ENCODE measurements at regions not wholly inside any gene's neighbourhood (a gene's known extent, or its start where the extent isn't known, plus 50 kb on each side); places are given as distances from the start of the nearest gene placed in this dataset.

DNA sequence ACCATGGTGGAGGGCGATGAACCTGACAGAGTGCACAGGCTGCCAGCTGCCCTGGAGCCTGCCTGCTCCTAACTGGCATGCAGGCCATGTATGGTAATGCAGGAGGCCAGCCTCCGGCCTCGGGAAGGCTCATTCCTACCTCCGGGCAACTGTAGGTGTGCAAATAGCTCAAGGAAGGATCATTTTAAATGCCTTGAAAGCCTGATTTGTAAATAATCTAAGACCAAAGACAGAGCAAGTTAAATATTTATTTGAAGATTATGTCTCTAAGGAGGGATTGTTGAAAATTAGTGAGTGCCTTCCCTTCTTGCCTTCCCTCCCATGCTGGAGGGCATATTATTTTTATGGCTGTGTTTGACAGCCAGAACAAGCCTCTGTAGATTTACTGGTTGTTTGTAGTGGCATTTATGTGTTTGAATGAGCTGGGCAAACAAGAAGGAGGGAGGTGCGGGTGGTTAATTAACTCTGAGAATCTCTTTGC, 285.7 kb upstream of the TUT7 start:
- no peaks in the 10 kb centered on the region for H3K27me3 ChIP-seq (ENCODE audit: control insufficient read depth in 1 of 2, insufficient read depth in 2 of 2, low read length in 2 of 2)
- H3K36me3 ChIP-seq (ENCODE audit: control insufficient read depth in 2 of 2, insufficient read depth in 2 of 2, low read length in 2 of 2): no peaks in the 10 kb centered on the region
- no peak overlapping the region for H3K4me3 ChIP-seq (ENCODE audit: low read length in 2 of 2)
- peaks cover 2% of the 10 kb centered on the region for H3K4me1 ChIP-seq (ENCODE audit: control insufficient read depth, insufficient read depth, low read length)
- H3K27ac ChIP-seq (ENCODE audit: low read length): no peak overlapping the region
- H3K9ac ChIP-seq (ENCODE audit: low read length in 2 of 2): no peak overlapping the region
- peaks cover 0 to 2% of the 10 kb centered on the region in 2 donors for H3K9me3 ChIP-seq (ENCODE audit: control insufficient read depth in 2 of 2, low read length in 2 of 2)

DNA sequence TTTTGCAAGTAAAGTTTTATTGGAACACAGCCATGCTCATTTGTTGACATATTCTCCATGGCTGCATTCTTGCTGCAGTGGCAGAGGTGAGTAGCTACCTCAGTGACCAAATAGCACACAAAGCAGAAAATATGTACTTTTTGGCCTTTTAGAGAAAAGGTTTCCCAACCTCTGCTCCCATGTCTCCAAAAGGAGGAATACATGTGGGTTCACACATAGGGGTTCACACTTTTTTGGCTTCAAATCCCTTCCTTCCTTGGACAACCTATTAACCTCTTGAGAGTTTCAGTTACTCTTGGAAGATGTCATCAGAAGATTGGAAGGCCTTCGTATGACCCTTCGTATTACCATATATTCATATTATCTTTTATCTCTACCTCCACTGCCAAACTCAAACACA, 285.1 kb upstream of the TUT7 start:
- Histone ChIP-seq H3K9me3 (ENCODE audit: control insufficient read depth in 2 of 2, low read length in 2 of 2) (peaks cover 0 to 2% of the 10 kb centered on the region in 2 donors), H3K36me3 (ENCODE audit: control insufficient read depth in 2 of 2, insufficient read depth in 2 of 2, low read length in 2 of 2) (no peaks in the 10 kb centered on the region), H3K27me3 (ENCODE audit: control insufficient read depth in 1 of 2, insufficient read depth in 2 of 2, low read length in 2 of 2) (no peaks in the 10 kb centered on the region), H3K4me1 (ENCODE audit: control insufficient read depth, insufficient read depth, low read length) (peaks cover 2% of the 10 kb centered on the region), H3K9ac (ENCODE audit: low read length in 2 of 2) (no peak overlapping the region), H3K27ac (ENCODE audit: low read length) (no peak overlapping the region), H3K4me3 (ENCODE audit: low read length in 2 of 2) (no peak overlapping the region)

DNA sequence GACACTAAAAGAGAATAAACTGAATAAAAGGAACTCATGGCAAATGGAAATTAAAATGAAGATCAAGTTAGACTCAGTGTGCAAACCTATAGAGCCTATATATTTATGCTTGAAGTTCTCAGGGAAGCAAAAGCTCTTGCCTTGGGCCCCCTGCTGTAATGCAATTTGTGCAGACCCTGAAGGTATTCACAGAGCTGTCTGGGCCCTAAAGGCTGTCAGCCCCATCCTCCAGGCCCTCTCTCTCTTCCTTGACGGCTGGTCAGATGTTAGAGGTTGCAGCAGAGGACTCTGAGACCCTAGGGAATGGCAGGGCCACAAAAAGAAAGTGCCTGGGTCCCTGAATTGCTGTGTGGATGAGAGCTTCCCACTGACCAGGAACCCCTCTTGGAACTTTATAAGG, 283.9 kb upstream of the TUT7 start:
- no peak overlapping the region for H3K9ac ChIP-seq (ENCODE audit: low read length in 2 of 2)
- H3K36me3 ChIP-seq (ENCODE audit: control insufficient read depth in 2 of 2, insufficient read depth in 2 of 2, low read length in 2 of 2): no peaks in the 10 kb centered on the region
- no peak overlapping the region for H3K27ac ChIP-seq (ENCODE audit: low read length)
- peaks cover 2% of the 10 kb centered on the region for H3K4me1 ChIP-seq (ENCODE audit: control insufficient read depth, insufficient read depth, low read length)
- no peaks in the 10 kb centered on the region for H3K27me3 ChIP-seq (ENCODE audit: control insufficient read depth in 1 of 2, insufficient read depth in 2 of 2, low read length in 2 of 2)
- H3K4me3 ChIP-seq (ENCODE audit: low read length in 2 of 2): no peak overlapping the region
- H3K9me3 ChIP-seq (ENCODE audit: control insufficient read depth in 2 of 2, low read length in 2 of 2): peaks cover 0 to 2% of the 10 kb centered on the region in 2 donors

DNA sequence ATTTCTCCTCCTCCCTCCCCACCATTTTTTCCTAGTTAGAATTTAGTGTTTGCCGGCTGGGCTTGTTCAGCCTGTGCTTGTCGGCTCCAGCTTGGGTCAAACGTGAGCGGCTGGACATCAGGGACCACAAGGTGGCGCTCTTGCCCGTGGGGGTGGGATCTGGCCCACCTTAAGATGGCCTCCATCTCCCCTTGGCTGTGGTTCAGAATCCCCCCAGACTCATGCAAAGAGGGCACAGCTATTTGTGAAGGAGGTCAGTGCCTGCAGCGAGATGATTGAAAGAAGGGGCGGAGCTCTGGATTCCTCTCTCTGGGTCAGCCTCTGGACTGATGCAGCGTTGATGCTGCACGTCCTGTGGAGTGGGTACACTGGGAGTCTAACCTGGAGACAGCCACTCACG, 283.3 kb upstream of the TUT7 start:
- Histone ChIP-seq H3K9ac (ENCODE audit: low read length in 2 of 2) (no peak overlapping the region), H3K4me3 (ENCODE audit: low read length in 2 of 2) (no peak overlapping the region), H3K4me1 (ENCODE audit: control insufficient read depth, insufficient read depth, low read length) (peaks cover 2% of the 10 kb centered on the region), H3K36me3 (ENCODE audit: control insufficient read depth in 2 of 2, insufficient read depth in 2 of 2, low read length in 2 of 2) (no peaks in the 10 kb centered on the region), H3K27me3 (ENCODE audit: control insufficient read depth in 1 of 2, insufficient read depth in 2 of 2, low read length in 2 of 2) (no peaks in the 10 kb centered on the region), H3K9me3 (ENCODE audit: control insufficient read depth in 2 of 2, low read length in 2 of 2) (peaks cover 0 to 2% of the 10 kb centered on the region in 2 donors), H3K27ac (ENCODE audit: low read length) (no peak overlapping the region)

DNA sequence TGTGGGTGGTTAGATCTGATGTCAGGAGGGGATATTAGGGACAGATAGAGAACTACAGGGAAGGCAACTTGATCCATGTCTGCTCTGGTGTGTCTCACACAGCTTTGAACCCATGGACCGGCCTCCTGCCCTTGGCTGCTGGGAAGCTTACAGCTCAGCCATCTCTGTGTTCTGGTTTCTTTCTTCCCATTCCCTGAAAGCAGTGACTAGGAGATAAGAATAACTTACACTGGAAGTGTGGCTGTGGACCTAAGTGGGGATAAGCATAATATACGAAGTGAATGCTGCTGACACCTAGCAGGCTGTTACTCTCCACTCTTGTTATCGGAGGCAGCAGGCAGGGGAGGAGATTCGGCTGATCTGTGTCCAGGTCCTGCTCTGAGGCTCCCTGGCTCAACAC, 282.3 kb upstream of the TUT7 start:
- Histone ChIP-seq H3K27me3 (ENCODE audit: control insufficient read depth in 1 of 2, insufficient read depth in 2 of 2, low read length in 2 of 2) (no peaks in the 10 kb centered on the region), H3K4me3 (ENCODE audit: low read length in 2 of 2) (no peak overlapping the region), H3K9ac (ENCODE audit: low read length in 2 of 2) (no peak overlapping the region), H3K9me3 (ENCODE audit: control insufficient read depth in 2 of 2, low read length in 2 of 2) (peaks cover 0 to 2% of the 10 kb centered on the region in 2 donors), H3K36me3 (ENCODE audit: control insufficient read depth in 2 of 2, insufficient read depth in 2 of 2, low read length in 2 of 2) (no peaks in the 10 kb centered on the region), H3K27ac (ENCODE audit: low read length) (no peak overlapping the region), H3K4me1 (ENCODE audit: control insufficient read depth, insufficient read depth, low read length) (peaks cover 2% of the 10 kb centered on the region)

DNA sequence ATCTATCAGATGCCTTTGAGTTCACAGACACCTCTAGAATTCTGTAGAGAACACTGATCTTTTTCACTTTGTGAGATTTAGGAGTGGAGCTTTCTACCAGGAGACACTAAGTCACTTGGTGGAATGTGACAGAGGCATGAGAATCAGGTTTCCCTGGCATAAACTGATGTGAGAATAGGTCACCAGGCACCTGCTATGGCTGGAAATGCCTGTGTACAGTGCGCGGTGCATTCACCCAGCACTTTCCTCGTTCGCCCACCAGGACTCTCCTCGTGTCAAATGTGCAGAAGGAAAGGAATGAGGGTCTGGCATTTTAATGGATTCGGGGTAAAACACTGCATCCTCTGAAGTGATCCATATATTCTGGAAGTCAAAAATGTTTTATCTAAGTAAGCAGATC, 281.8 kb upstream of the TUT7 start:
- H3K9me3 ChIP-seq (ENCODE audit: control insufficient read depth in 2 of 2, low read length in 2 of 2): peaks cover 0 to 2% of the 10 kb centered on the region in 2 donors
- H3K27me3 ChIP-seq (ENCODE audit: control insufficient read depth in 1 of 2, insufficient read depth in 2 of 2, low read length in 2 of 2): no peaks in the 10 kb centered on the region
- H3K9ac ChIP-seq (ENCODE audit: low read length in 2 of 2): no peak overlapping the region
- H3K36me3 ChIP-seq (ENCODE audit: control insufficient read depth in 2 of 2, insufficient read depth in 2 of 2, low read length in 2 of 2): no peaks in the 10 kb centered on the region
- H3K4me1 ChIP-seq (ENCODE audit: control insufficient read depth, insufficient read depth, low read length): peaks cover 2% of the 10 kb centered on the region
- H3K27ac ChIP-seq (ENCODE audit: low read length): no peak overlapping the region
- no peak overlapping the region for H3K4me3 ChIP-seq (ENCODE audit: low read length in 2 of 2)

DNA sequence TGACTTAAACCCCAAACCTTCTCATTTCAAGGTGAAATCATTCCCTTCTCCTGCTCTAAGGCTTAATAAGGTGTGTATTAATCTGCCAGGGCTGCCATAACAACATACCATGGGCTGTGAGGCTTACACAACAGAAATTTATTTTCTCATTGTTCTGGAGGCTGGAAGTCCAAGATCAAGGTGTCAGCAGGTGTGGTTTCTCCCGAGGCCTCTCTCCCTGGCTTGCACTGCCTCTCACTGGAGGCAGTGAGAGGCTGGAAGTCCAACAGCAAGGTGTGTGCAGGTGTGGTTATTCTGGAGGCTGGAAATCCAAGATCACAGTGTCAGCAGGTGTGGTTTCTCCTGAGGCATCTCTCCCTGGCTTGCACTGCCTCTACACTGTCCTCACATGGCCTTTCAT, 280.3 kb upstream of the TUT7 start:
- Histone ChIP-seq H3K36me3 (ENCODE audit: control insufficient read depth in 2 of 2, insufficient read depth in 2 of 2, low read length in 2 of 2) (no peaks in the 10 kb centered on the region), H3K27ac (ENCODE audit: low read length) (no peak overlapping the region), H3K4me3 (ENCODE audit: low read length in 2 of 2) (no peak overlapping the region), H3K4me1 (ENCODE audit: control insufficient read depth, insufficient read depth, low read length) (peaks cover 2% of the 10 kb centered on the region), H3K27me3 (ENCODE audit: control insufficient read depth in 1 of 2, insufficient read depth in 2 of 2, low read length in 2 of 2) (no peaks in the 10 kb centered on the region), H3K9me3 (ENCODE audit: control insufficient read depth in 2 of 2, low read length in 2 of 2) (peaks cover 0 to 2% of the 10 kb centered on the region in 2 donors), H3K9ac (ENCODE audit: low read length in 2 of 2) (no peak overlapping the region)

DNA sequence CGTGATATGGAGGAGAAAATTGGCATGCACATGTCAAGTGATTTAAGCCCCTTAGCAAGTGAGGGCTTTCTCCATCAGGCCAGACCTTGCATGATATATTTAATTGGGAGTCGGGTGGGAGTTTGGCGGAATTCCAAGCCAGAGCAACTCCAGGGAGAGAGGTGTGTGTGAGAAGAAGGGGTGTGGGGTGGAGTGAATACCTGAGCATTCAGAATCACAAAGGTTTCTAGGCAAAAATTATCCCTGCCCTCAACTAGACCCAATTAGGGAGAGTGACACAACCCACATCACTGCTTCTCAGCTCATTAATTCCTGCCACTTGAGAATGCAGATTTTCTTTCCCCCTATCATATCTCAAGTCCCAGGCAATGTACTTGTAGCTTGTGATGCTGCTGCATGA, 279.7 kb upstream of the TUT7 start:
- no peak overlapping the region for H3K27ac ChIP-seq (ENCODE audit: low read length)
- no peaks in the 10 kb centered on the region for H3K27me3 ChIP-seq (ENCODE audit: control insufficient read depth in 1 of 2, insufficient read depth in 2 of 2, low read length in 2 of 2)
- H3K9me3 ChIP-seq (ENCODE audit: control insufficient read depth in 2 of 2, low read length in 2 of 2): peaks cover 0 to 2% of the 10 kb centered on the region in 2 donors
- H3K4me3 ChIP-seq (ENCODE audit: low read length in 2 of 2): no peak overlapping the region
- H3K9ac ChIP-seq (ENCODE audit: low read length in 2 of 2): no peak overlapping the region
- H3K4me1 ChIP-seq (ENCODE audit: control insufficient read depth, insufficient read depth, low read length): peaks cover 2% of the 10 kb centered on the region
- H3K36me3 ChIP-seq (ENCODE audit: control insufficient read depth in 2 of 2, insufficient read depth in 2 of 2, low read length in 2 of 2): no peaks in the 10 kb centered on the region

DNA sequence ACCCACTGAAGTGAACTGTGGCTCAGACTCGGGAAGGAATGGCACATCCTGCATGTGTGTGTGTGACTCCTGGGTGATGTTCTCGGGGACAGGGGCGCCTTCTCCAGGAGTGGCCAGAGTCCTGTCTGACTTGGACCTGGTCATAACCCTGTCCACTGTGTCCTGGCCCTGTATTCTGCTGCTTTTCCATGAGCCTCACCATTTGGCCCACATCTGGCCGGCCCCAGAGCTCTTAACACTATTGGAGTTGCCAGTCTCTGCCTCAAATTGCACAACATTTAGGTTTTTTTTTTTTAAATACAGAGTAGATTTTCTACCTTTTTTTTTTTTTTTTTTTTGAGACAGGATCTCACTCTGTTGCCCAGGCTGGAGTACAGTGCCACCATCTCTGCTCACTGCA, 278.3 kb upstream of the TUT7 start:
- peaks cover 2% of the 10 kb centered on the region for H3K4me1 ChIP-seq (ENCODE audit: control insufficient read depth, insufficient read depth, low read length)
- no peaks in the 10 kb centered on the region for H3K27me3 ChIP-seq (ENCODE audit: control insufficient read depth in 1 of 2, insufficient read depth in 2 of 2, low read length in 2 of 2)
- no peak overlapping the region for H3K9ac ChIP-seq (ENCODE audit: low read length in 2 of 2)
- H3K4me3 ChIP-seq (ENCODE audit: low read length in 2 of 2): no peak overlapping the region
- H3K36me3 ChIP-seq (ENCODE audit: control insufficient read depth in 2 of 2, insufficient read depth in 2 of 2, low read length in 2 of 2): no peaks in the 10 kb centered on the region
- H3K9me3 ChIP-seq (ENCODE audit: control insufficient read depth in 2 of 2, low read length in 2 of 2): peaks cover 0 to 2% of the 10 kb centered on the region in 2 donors
- H3K27ac ChIP-seq (ENCODE audit: low read length): no peak overlapping the region

DNA sequence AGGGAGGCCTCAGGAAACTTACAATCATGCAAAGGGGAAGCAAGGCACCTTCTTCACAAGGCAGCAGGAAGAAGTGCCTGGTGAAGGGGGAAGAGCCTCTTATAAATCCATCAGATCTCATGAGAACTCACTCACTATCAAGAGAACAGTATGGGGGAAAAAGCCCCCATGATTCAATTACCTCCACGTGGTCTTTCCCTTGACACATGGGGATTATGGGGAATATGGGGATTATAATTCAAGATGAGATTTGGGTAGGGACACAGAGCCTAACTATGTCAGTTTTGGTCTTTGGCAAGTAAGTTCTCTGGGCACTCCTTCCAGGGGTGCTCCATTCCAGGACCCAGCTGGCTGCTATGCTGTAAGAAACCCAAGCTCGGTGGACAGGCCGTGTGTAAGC, 275.3 kb upstream of the TUT7 start:
- H3K27ac ChIP-seq (ENCODE audit: low read length): no peak overlapping the region
- H3K4me3 ChIP-seq (ENCODE audit: low read length in 2 of 2): no peak overlapping the region
- H3K27me3 ChIP-seq (ENCODE audit: control insufficient read depth in 1 of 2, insufficient read depth in 2 of 2, low read length in 2 of 2): no peaks in the 10 kb centered on the region
- H3K9ac ChIP-seq (ENCODE audit: low read length in 2 of 2): no peak overlapping the region
- no peaks in the 10 kb centered on the region for H3K4me1 ChIP-seq (ENCODE audit: control insufficient read depth, insufficient read depth, low read length)
- no peaks in the 10 kb centered on the region for H3K36me3 ChIP-seq (ENCODE audit: control insufficient read depth in 2 of 2, insufficient read depth in 2 of 2, low read length in 2 of 2)
- no peaks in the 10 kb centered on the region for H3K9me3 ChIP-seq (ENCODE audit: control insufficient read depth in 2 of 2, low read length in 2 of 2)

DNA sequence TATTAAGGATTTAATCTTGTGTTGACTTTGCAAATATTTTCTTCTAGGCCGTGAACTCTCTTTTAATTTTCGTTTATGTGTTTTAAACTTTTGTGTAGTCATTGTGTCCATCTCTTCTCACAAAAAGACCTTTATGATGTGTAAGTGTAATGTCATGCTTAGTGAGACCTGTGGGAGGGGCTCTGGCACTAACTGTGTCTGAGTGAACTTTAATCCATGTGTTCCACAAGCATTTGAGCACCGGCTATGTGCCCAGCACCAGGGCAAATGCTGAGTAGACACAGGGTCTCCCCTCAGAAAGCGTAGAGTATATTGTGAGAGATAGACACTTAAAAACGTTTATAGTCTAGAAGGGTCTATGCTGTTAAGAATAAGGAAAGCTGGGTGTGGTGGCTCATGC, 272.6 kb upstream of the TUT7 start:
- Histone ChIP-seq H3K27ac (ENCODE audit: low read length) (no peak overlapping the region), H3K9me3 (ENCODE audit: control insufficient read depth in 2 of 2, low read length in 2 of 2) (no peaks in the 10 kb centered on the region), H3K4me1 (ENCODE audit: control insufficient read depth, insufficient read depth, low read length) (no peaks in the 10 kb centered on the region), H3K9ac (ENCODE audit: low read length in 2 of 2) (no peak overlapping the region), H3K27me3 (ENCODE audit: control insufficient read depth in 1 of 2, insufficient read depth in 2 of 2, low read length in 2 of 2) (no peaks in the 10 kb centered on the region), H3K36me3 (ENCODE audit: control insufficient read depth in 2 of 2, insufficient read depth in 2 of 2, low read length in 2 of 2) (no peaks in the 10 kb centered on the region), H3K4me3 (ENCODE audit: low read length in 2 of 2) (no peak overlapping the region)
